Upper lobe of left lung (tissue), 4 donors: ENCODE measurements at regions not wholly inside any gene's neighbourhood (a gene's known extent, or its start where the extent isn't known, plus 50 kb on each side); places are given as distances from the start of the nearest gene placed in this dataset.

Experiments used
- CTCF ChIP-seq, 6 experiments: fragments of 450-650 bp in 4 of 6; fragments of 200-600 bp in 2 of 6; sonication (generic) in 2 of 6; IDR thresholded peaks; one replicate each; pipeline ENCODE4 v1.5.1; 2016 to 2019; ENCODE audit warnings: antibody characterized with exemption in 6 of 6
- POLR2A ChIP-seq, 4 donors: fragments of 450-650 bp; IDR thresholded peaks; one replicate each; pipeline ENCODE4 v1.5.1; 2016 to 2017; ENCODE audit warnings: antibody characterized with exemption in 4 of 4, mild to moderate bottlenecking in 2 of 4

- TF ChIP-seq CTCF (IDR thresholded peaks at IDR 0.05) (no peak), POLR2A (IDR thresholded peaks at IDR 0.05) (no peak)
Observed at GRCh38 chr2:234169674-234170073, 119.2 kb downstream of the SPP2 start.
